ENCODE measurements at regions not wholly inside any gene's neighbourhood (a gene's known extent, or its start where the extent isn't known, plus 50 kb on each side); places are given as distances from the start of the nearest gene placed in this dataset.

DNA sequence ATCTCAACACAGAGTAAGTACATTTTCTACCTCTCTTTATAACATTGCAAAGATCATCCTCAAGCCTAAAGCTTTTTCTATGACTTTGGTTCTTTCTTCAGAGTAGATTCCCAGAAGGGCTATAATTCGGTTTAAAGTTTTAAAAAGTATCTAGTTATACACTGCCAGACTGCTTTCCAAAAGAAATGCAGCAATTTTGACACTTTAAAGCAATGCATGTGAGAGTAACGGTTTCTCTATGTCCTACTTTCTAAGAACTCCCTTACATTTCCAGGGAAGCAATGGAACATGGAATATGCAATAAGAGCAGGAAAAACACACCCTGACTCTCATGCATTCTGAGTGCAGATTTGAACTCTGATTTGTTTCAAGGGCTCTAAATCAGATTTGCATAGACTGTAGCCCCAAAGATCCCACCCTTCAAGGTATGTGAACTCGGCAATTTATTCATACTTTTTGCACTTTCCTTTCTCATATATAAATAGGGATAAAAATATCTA lies 331.6 kb downstream of the HHIPL2 start:
- TF ChIP-seq CTCF (IDR thresholded peaks at IDR 0.05; ENCODE audit: low read depth, low read length) (no peak), EZH2phosphoT487 (IDR thresholded peaks at IDR 0.05; ENCODE audit: low read depth) (no peak)
